Memory B cell (primary cell): ENCODE measurements at regions not wholly inside any gene's neighbourhood (a gene's known extent, or its start where the extent isn't known, plus 50 kb on each side); places are given as distances from the start of the nearest gene placed in this dataset.

Source experiments
- ATAC-seq: fragments of 150-1000 bp; cut with Tn5 transposase; 2 replicates; pipeline ENCODE4 v1.10.0; 2021; ENCODE audit warnings: low read depth, mild to moderate bottlenecking, moderate library complexity
- DNase-seq, 2 donors: peaks; one replicate each; pipeline ENCODE4 v3.0.0; 2022; ENCODE audit warnings: low spot score in 2 of 2
- H3K27ac Mint-ChIP-seq: one replicate; pipeline ENCODE4 v1.8.0; 2022; ENCODE audit warnings: mild to moderate bottlenecking, moderate library complexity, mixed read lengths
- H3K27me3 Mint-ChIP-seq: one replicate; pipeline ENCODE4 v1.8.0; 2022; ENCODE audit warnings: mixed read lengths
- H3K36me3 Mint-ChIP-seq: one replicate; pipeline ENCODE4 v1.8.0; 2022; ENCODE audit warnings: mild to moderate bottlenecking, mixed read lengths
- H3K4me1 Mint-ChIP-seq: one replicate; pipeline ENCODE4 v1.8.0; 2022; ENCODE audit warnings: mixed read lengths
- H3K4me3 Mint-ChIP-seq: one replicate; pipeline ENCODE4 v1.8.0; 2022; ENCODE audit warnings: mild to moderate bottlenecking, moderate library complexity, mixed read lengths
- H3K9me3 Mint-ChIP-seq: one replicate; pipeline ENCODE4 v1.8.0; 2022; ENCODE audit warnings: mixed read lengths

DNA sequence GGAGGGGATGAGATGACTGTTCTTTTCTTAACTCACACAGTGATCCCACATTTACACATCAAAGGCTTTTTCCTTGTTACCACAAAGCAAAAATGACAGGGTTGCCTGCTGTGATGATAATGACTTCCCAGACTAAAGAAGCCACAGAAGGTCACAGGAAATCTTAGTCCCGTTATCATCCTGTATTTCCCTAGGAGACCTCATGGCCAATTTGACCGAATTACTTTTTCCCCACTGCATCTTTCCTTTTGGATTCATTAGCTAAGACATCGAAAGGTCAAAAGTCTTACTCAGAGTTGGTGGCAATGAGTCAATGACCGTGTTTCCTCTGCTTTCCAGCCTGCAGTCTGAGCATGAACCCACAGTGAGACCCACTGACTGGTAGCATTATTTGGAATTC lies 130.1 kb upstream of the INHBA start:
- peaks cover 13% of the 10 kb centered on the region for H3K9me3 Mint-ChIP-seq
- ATAC-seq (no peak), DNase-seq (no peak)
- H3K36me3 Mint-ChIP-seq = peaks cover 4% of the 10 kb centered on the region
- peaks cover 10% of the 10 kb centered on the region for H3K4me1 Mint-ChIP-seq
- H3K4me3 Mint-ChIP-seq = no peak overlapping the region
- H3K27ac Mint-ChIP-seq = no peak overlapping the region
- no peaks in the 10 kb centered on the region for H3K27me3 Mint-ChIP-seq

GRCh38 chr7:41830271-41830670 lies 127.4 kb upstream of the INHBA start:
- no peak for DNase-seq
- Mint-ChIP-seq H3K9me3 (peaks cover 9% of the 10 kb centered on the region), H3K27ac (no peak overlapping the region), H3K36me3 (peaks cover 4% of the 10 kb centered on the region), H3K27me3 (no peaks in the 10 kb centered on the region), H3K4me1 (peaks cover 8% of the 10 kb centered on the region), H3K4me3 (no peak overlapping the region)
- no peak for ATAC-seq

- peaks cover 4% of the 10 kb centered on the region for H3K36me3 Mint-ChIP-seq
- H3K27me3 Mint-ChIP-seq = no peaks in the 10 kb centered on the region
- no peak overlapping the region for H3K27ac Mint-ChIP-seq
- DNase-seq (no peak), ATAC-seq (no peak)
- H3K9me3 Mint-ChIP-seq = peaks cover 9% of the 10 kb centered on the region
- no peaks in the 10 kb centered on the region for H3K4me1 Mint-ChIP-seq
- no peak overlapping the region for H3K4me3 Mint-ChIP-seq
Measured at GRCh38 chr7:41828911-41829310, 126.0 kb upstream of the INHBA start.

GRCh38 chr7:41826641-41827040 lies 123.8 kb upstream of the INHBA start:
- Mint-ChIP-seq H3K36me3 (peaks cover 4% of the 10 kb centered on the region), H3K27me3 (peaks cover 1% of the 10 kb centered on the region), H3K9me3 (peaks cover 4% of the 10 kb centered on the region), H3K27ac (no peak overlapping the region), H3K4me1 (no peaks in the 10 kb centered on the region), H3K4me3 (no peak overlapping the region)
- DNase-seq (no peak), ATAC-seq (no peak)

DNA sequence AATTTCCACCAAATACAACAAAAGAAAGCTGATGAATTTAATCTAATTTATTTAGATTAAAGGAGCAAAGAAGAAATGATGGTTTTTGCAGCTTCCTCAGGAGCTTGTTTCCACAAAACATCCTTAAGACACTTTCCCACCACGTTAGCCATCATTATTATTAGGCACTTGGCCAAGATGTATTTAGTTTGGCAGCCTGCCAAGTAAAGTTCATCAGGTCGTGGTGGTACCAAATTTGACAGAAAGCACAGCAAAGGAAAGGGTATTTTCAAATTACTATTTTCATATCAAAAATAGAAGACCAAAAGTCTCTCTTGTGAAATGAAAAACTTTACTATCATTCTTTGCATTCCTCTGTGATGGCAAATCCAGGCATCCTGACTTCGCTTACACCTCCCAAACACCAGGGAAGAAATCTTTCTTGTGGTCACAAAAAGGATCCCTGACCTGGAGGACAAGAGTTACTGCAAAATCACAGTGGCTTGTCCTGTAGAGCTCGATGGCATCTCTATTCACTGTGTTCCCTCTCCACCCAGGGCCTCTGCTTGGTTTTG lies 123.1 kb upstream of the INHBA start:
- Mint-ChIP-seq H3K36me3 (no peaks in the 10 kb centered on the region), H3K27me3 (peaks cover 1% of the 10 kb centered on the region), H3K27ac (no peak overlapping the region), H3K9me3 (no peaks in the 10 kb centered on the region), H3K4me1 (peaks cover 3% of the 10 kb centered on the region), H3K4me3 (no peak overlapping the region)
- DNase-seq (no peak), ATAC-seq (no peak)

DNA sequence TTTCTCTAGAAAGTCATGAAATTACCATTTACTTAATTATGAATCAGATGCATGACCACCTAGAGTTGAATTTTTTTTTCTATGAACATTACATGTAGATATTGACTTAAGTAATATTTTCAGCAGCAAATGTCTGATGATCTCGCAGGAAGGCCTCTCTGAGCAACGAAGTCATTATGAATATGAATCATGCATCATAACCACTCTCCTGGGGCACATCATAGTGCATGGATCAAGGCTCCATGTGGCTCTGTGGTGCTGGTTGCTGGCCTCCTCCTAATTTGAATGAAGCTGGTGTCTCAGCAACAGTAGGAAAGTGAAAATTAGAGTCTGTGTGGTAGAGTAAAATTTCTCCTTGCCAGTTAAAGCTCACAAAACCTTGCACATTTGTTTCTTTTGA lies 121.4 kb upstream of the INHBA start:
- H3K27ac Mint-ChIP-seq = no peak overlapping the region
- H3K27me3 Mint-ChIP-seq = peaks cover 1% of the 10 kb centered on the region
- no peak for DNase-seq
- H3K9me3 Mint-ChIP-seq = peaks cover 3% of the 10 kb centered on the region
- H3K36me3 Mint-ChIP-seq = peaks cover 2% of the 10 kb centered on the region
- H3K4me3 Mint-ChIP-seq = no peak overlapping the region
- peaks cover 3% of the 10 kb centered on the region for H3K4me1 Mint-ChIP-seq
- ATAC-seq = no peak

GRCh38 chr7:41822259-41822817 lies 119.4 kb upstream of the INHBA start:
- Mint-ChIP-seq H3K9me3 (peaks cover 3% of the 10 kb centered on the region), H3K4me3 (no peak overlapping the region), H3K27me3 (peaks cover 1% of the 10 kb centered on the region), H3K4me1 (peaks cover 5% of the 10 kb centered on the region), H3K36me3 (peaks cover 2% of the 10 kb centered on the region), H3K27ac (no peak overlapping the region)
- ATAC-seq = no peak
- DNase-seq = no peak

GRCh38 chr7:41821521-41822213 lies 118.8 kb upstream of the INHBA start:
- Mint-ChIP-seq H3K27me3 (peaks cover 1% of the 10 kb centered on the region), H3K4me1 (peaks cover 5% of the 10 kb centered on the region), H3K4me3 (no peak overlapping the region), H3K27ac (no peak overlapping the region), H3K9me3 (peaks cover 3% of the 10 kb centered on the region), H3K36me3 (peaks cover 2% of the 10 kb centered on the region)
- DNase-seq (no peak), ATAC-seq (no peak)

DNA sequence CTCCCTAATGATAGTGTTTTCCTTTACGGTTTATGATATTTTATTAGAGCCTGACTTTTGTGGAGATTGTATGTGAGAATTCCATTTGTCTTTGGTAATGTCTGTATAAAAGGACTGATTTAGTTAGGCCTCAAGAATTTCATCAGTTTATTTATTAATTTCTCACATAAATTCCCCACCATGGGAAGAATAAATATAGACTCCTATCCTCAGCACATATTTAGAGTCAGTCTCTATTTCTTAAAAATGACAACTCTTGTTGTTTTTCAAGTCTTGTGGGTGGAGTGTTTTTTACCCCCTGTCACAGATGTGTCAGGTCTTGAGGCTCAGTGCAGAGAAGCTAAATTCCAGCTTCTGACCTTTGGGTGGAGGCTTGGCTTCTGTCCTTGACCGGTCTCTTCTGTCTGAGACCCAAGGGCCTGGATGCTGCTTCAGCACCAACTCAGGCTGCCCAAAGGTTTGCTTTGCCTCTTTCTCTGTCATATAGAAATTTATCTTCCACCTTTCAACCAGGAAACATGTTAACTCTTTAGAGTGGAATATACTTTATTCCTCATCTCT lies 117.3 kb upstream of the INHBA start:
- peaks cover 9% of the 10 kb centered on the region for H3K4me1 Mint-ChIP-seq
- no peak for DNase-seq
- H3K36me3 Mint-ChIP-seq = peaks cover 2% of the 10 kb centered on the region
- no peak overlapping the region for H3K4me3 Mint-ChIP-seq
- H3K27me3 Mint-ChIP-seq = peaks cover 1% of the 10 kb centered on the region
- no peak for ATAC-seq
- H3K27ac Mint-ChIP-seq = no peak overlapping the region
- peaks cover 3% of the 10 kb centered on the region for H3K9me3 Mint-ChIP-seq

GRCh38 chr7:41819645-41820044 lies 116.8 kb upstream of the INHBA start:
- no peak for ATAC-seq
- Mint-ChIP-seq H3K27ac (no peak overlapping the region), H3K27me3 (peaks cover 1% of the 10 kb centered on the region), H3K4me1 (peaks cover 12% of the 10 kb centered on the region), H3K9me3 (peaks cover 3% of the 10 kb centered on the region), H3K4me3 (no peak overlapping the region), H3K36me3 (peaks cover 2% of the 10 kb centered on the region)
- DNase-seq = no peak

DNA sequence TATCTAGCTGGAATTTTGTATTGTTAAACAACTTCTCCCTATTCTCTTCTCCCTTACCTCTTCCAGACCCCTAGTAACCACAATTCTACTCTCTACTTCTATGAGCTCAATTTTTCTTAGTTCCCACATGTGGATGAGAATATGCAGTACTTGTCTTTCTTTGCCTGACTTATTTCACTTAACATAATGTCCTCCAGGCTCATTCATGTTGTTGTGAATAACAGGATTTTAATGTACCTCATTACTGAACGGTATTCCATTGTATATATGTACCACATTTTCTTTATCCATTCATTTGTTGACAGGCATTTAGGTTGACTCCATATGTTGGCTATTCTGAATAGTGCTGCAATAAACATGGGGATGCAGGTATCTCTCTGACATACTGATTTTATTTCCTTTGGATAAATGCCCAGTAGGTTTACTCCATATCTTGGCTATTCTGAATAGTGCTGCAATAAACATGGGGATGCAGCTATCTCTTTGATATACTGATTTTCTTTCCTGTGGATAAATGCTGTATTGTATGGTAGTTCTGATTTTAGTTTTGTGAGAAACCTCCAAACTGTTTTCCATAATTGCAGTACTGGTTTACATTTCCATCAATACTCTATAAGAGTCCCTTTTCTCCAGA lies 116.0 kb upstream of the INHBA start:
- DNase-seq = no peak
- H3K4me1 Mint-ChIP-seq = peaks cover 12% of the 10 kb centered on the region
- H3K4me3 Mint-ChIP-seq = no peak overlapping the region

DNA sequence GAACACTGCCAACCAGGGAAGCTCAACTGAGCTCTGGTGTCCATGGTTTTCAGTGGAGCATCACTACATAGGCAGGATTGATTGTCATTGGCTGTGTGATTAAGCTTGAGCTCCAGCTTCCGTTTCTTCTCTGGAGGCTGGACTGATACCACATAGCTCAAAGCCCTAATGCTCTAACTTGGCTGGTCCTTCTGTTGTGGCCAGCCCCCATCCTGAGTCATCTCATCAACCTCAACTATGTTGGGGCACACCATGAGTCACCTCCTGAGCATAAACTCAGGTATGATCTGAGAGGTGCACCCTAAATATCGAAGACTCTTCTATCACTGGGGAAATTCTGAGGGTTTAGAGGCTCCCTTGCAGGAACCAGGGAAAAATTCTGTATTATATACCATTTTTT lies 114.5 kb upstream of the INHBA start:
- peaks cover 3% of the 10 kb centered on the region for H3K9me3 Mint-ChIP-seq
- H3K27ac Mint-ChIP-seq = no peak overlapping the region
- peaks cover 2% of the 10 kb centered on the region for H3K36me3 Mint-ChIP-seq
- no peak for ATAC-seq
- DNase-seq = no peak
- no peak overlapping the region for H3K4me3 Mint-ChIP-seq
- H3K4me1 Mint-ChIP-seq = peaks cover 12% of the 10 kb centered on the region
- no peaks in the 10 kb centered on the region for H3K27me3 Mint-ChIP-seq

More for the DNA sequence above, 116.0 kb upstream of the INHBA start:
- H3K9me3 Mint-ChIP-seq = peaks cover 3% of the 10 kb centered on the region
- no peak for ATAC-seq
- H3K36me3 Mint-ChIP-seq = peaks cover 2% of the 10 kb centered on the region
- no peak overlapping the region for H3K27ac Mint-ChIP-seq
- peaks cover 1% of the 10 kb centered on the region for H3K27me3 Mint-ChIP-seq

- Mint-ChIP-seq H3K4me3 (no peak overlapping the region), H3K27me3 (no peaks in the 10 kb centered on the region), H3K9me3 (peaks cover 3% of the 10 kb centered on the region), H3K36me3 (peaks cover 2% of the 10 kb centered on the region), H3K27ac (no peak overlapping the region), H3K4me1 (peaks cover 9% of the 10 kb centered on the region)
- DNase-seq (no peak), ATAC-seq (peak; percentile 31)
Measured at GRCh38 chr7:41816111-41816510, 113.2 kb upstream of the INHBA start.

- Mint-ChIP-seq H3K27me3 (no peaks in the 10 kb centered on the region), H3K36me3 (peaks cover under 1% of the 10 kb centered on the region), H3K4me3 (no peak overlapping the region), H3K9me3 (peaks cover 2% of the 10 kb centered on the region), H3K27ac (peak overlapping the region; percentile 7), H3K4me1 (peaks cover 18% of the 10 kb centered on the region)
- no peak for ATAC-seq
- DNase-seq = no peak
Measured at GRCh38 chr7:41814888-41815287, 112.0 kb upstream of the INHBA start.
